ENCODE measurements at regions not wholly inside any gene's neighbourhood (a gene's known extent, or its start where the extent isn't known, plus 50 kb on each side); places are given as distances from the start of the nearest gene placed in this dataset.

DNA sequence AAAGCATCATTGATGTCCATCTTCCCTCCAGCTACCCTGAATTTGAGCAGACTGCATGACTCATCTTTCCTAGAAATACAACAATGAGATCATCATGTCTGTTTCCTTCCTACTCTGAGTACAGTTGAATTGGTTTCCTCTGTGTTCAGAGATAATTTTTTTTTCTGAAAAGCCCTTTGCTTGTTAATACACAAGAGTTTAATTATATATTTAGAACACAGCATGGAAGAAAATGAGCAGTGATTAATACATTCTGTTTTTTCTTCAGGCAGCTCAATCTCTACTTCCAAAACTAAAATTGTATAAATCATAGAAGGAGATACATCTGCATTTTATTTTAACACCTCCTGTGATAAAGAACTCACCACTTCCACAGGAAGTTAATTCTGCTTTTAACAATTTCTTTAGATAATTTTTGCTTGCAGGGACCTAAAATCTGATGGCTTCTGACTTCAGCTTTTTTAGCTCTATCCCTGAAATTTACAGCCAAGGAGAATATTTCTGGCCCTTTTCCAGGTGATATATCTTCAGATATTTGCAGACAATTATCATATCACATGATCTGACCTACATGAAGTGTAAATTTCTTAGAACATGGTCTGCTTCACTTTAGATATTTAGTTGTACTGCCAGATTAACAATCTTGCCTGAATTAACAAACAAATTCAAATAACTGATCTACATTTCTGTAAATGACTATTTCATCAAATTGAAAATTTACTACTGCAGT is 249.0 kb downstream of the TRIB2 start:
- H3K4me2 ChIP-seq (ENCODE audit: control insufficient read depth, insufficient read depth): no peak overlapping the region
- no peak overlapping the region for H3K9ac ChIP-seq (ENCODE audit: control insufficient read depth, insufficient read depth, low read length)
- no peaks in the 10 kb centered on the region for H3K36me3 ChIP-seq (ENCODE audit: control insufficient read depth in 2 of 2, insufficient read depth in 2 of 2, low read length in 1 of 2)
- ChIA-PET POLR2A (no interaction called here), RAD21 (ENCODE audit: unreplicated experiment) (no interaction called here), CTCF (no interaction called here), SMC1A (ENCODE audit: uncharacterized antibody, unreplicated experiment) (no interaction called here)
- no peaks in the 10 kb centered on the region for H3K9me3 ChIP-seq (replicated peaks; ENCODE audit: control insufficient read depth, insufficient read depth, low read length)
- ATAC-seq: no peak
- H2AFZ ChIP-seq (ENCODE audit: control insufficient read depth, low read depth, low read length): no peak overlapping the region
- H3K27ac ChIP-seq (ENCODE audit: control insufficient read depth, insufficient read depth): no peak overlapping the region
- H4K20me1 ChIP-seq (ENCODE audit: control insufficient read depth, insufficient read depth): no peaks in the 10 kb centered on the region
- H3K4me1 ChIP-seq (ENCODE audit: control insufficient read depth, insufficient read depth, low read length): no peaks in the 10 kb centered on the region
- no peak overlapping the region for H3K4me3 ChIP-seq
- no peak for DNase-seq (ENCODE audit: low read depth, low spot score)
- H3K79me2 ChIP-seq (ENCODE audit: control insufficient read depth, insufficient read depth, low read length): no peaks in the 10 kb centered on the region
- intact Hi-C loops (cut with micrococcal nuclease; ENCODE audit: unreplicated experiment): no loop called here
- no peak for TF ChIP-seq NRF1 (conservative IDR thresholded peaks at IDR 0.05; ENCODE audit: low read depth, low read length)
- TF ChIP-seq SUPT20H (IDR thresholded peaks at IDR 0.05; ENCODE audit: borderline replicate concordance, control insufficient read depth, low read depth, low read length): no peak
- TF ChIP-seq ATF7 (IDR thresholded peaks at IDR 0.05; ENCODE audit: low read depth): no peak
- TF ChIP-seq NR2F1 (conservative IDR thresholded peaks at IDR 0.05): no peak
- no peak for TF ChIP-seq POLR2AphosphoS5 (IDR thresholded peaks at IDR 0.05; ENCODE audit: low read length)
- no peak for TF ChIP-seq ZNF687 (IDR thresholded peaks at IDR 0.05)
- TF ChIP-seq MTA3 (IDR thresholded peaks at IDR 0.05; ENCODE audit: borderline replicate concordance, low read length): no peak
- no peak for TF ChIP-seq LARP7 (IDR thresholded peaks at IDR 0.05)
- no peak for TF ChIP-seq ETV6 (conservative IDR thresholded peaks at IDR 0.05 in 1 of 2, IDR thresholded peaks at IDR 0.05 in 1 of 2; ENCODE audit: borderline replicate concordance in 1 of 2, low read depth in 1 of 2)
- TF ChIP-seq STAT1 (conservative IDR thresholded peaks at IDR 0.05): no peak
- no peak for TF ChIP-seq ZBTB4 (CRISPR knock-in tag; IDR thresholded peaks at IDR 0.05)
- TF ChIP-seq RAD21 (IDR thresholded peaks at IDR 0.05; ENCODE audit: insufficient read depth, low read depth, low read length): no peak
- FAIRE-seq: no peak
- BruUV-seq (replicated peaks): no TSS peak
- in situ Hi-C loops (cut with MboI): no loop called here
- no peaks in the 10 kb centered on the region; a peak in 1 of 4 replicates for H3K27me3 ChIP-seq (replicated peaks in 1 of 2; ENCODE audit: control insufficient read depth in 2 of 2, insufficient read depth in 2 of 2, low read length in 1 of 2)
